GM06990 (cell line): ENCODE measurements at regions not wholly inside any gene's neighbourhood (a gene's known extent, or its start where the extent isn't known, plus 50 kb on each side); places are given as distances from the start of the nearest gene placed in this dataset.
"Not testable (repeated sequence)": the region's sequence is repeated elsewhere in the genome, so short reads cannot be mapped to it uniquely, and the experiment has no call there.

Source experiments
- DNase-seq: peaks from one replicate; pipeline ENCODE4 v3.0.0-alpha.2; 2011; ENCODE audit not compliant: insufficient read length; ENCODE audit errors: extremely low read depth
- H3K27me3 ChIP-seq: replicated peaks from 2 replicates; pipeline ENCODE4 v1.6.0; 2011; ENCODE audit warnings: low read length; ENCODE audit not compliant: control insufficient read depth, insufficient read depth
- H3K36me3 ChIP-seq: 2 replicates; pipeline ENCODE4 v1.5.1; 2011; ENCODE audit warnings: low read length; ENCODE audit not compliant: control insufficient read depth, insufficient read depth
- H3K4me3 ChIP-seq: replicated peaks from 2 replicates; pipeline ENCODE4 v1.5.1; 2011; ENCODE audit warnings: low read depth, mild to moderate bottlenecking, control low read depth, low read length
- TF ChIP-seq, protein P1 (sequence below): IDR thresholded peaks from 2 replicates; pipeline ENCODE4 v1.5.1; 2011; ENCODE audit warnings: low read length, control low read depth, mild to moderate bottlenecking, inconsistent platforms; ENCODE audit not compliant: insufficient read depth, poor library complexity, severe bottlenecking

DNA sequence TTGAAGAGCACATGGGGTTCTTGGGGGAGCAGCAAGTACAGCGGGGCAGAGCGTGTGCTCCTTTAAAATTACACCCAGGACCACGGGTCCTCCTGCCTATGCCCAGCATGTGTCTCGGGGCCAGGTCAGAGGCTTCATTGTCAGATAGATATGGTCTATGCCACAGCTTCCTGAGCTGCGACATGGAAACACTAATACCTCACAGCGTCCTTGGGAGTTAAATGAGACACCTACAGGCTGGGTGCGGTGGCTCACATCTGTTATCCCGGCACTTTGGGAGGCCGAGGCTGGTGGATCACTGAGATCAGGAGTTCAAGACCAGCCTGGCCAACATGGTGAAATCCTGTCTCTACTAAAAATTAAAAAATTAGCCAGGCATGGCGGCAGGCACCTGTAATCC, 110.8 kb upstream of the ATL2 start:
- TF ChIP-seq, protein P1, sequence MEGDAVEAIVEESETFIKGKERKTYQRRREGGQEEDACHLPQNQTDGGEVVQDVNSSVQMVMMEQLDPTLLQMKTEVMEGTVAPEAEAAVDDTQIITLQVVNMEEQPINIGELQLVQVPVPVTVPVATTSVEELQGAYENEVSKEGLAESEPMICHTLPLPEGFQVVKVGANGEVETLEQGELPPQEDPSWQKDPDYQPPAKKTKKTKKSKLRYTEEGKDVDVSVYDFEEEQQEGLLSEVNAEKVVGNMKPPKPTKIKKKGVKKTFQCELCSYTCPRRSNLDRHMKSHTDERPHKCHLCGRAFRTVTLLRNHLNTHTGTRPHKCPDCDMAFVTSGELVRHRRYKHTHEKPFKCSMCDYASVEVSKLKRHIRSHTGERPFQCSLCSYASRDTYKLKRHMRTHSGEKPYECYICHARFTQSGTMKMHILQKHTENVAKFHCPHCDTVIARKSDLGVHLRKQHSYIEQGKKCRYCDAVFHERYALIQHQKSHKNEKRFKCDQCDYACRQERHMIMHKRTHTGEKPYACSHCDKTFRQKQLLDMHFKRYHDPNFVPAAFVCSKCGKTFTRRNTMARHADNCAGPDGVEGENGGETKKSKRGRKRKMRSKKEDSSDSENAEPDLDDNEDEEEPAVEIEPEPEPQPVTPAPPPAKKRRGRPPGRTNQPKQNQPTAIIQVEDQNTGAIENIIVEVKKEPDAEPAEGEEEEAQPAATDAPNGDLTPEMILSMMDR = no peak
- DNase-seq = no peak
- H3K36me3 ChIP-seq = no peaks in the 10 kb centered on the region
- no peak overlapping the region for H3K4me3 ChIP-seq
- H3K27me3 ChIP-seq = no peaks in the 10 kb centered on the region; the same call in 1 of the 2 replicates

- no peaks in the 10 kb centered on the region; the same call in 1 of the 2 replicates for H3K27me3 ChIP-seq
- TF ChIP-seq, protein P1 = no peak
- no peaks in the 10 kb centered on the region for H3K36me3 ChIP-seq
- H3K4me3 ChIP-seq = no peak overlapping the region
- DNase-seq = no peak
These were observed 109.3 kb upstream of the ATL2 start for GRCh38 chr2:38486213-38487026.

DNA sequence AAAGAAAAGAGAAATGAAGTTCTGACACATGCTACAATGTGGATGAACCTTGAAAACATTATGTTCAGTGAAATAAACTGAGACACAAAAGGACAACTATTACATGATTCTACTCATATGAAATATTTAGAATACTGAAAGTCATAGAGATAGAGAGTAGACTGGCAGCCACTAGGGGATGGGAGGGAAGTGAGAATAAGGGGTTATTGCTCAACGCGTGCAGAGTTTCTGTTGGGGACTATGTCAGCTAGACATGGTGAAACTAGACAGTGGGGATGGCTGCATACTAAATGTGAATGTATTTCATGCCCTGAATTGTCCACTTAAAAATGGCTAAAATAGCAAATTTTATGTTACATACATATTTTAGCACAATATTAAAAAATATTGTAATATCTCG, 108.7 kb upstream of the ATL2 start:
- H3K27me3 ChIP-seq = no peaks in the 10 kb centered on the region; the same call in 1 of the 2 replicates
- no peaks in the 10 kb centered on the region for H3K36me3 ChIP-seq
- no peak overlapping the region for H3K4me3 ChIP-seq
- TF ChIP-seq, protein P1 = peak; percentile 40
- DNase-seq = no peak

- Histone ChIP-seq H3K36me3 (no peaks in the 10 kb centered on the region), H3K27me3 (no peaks in the 10 kb centered on the region; the same call in 1 of the 2 replicates), H3K4me3 (no peak overlapping the region)
- TF ChIP-seq, protein P1 = no peak
- no peak for DNase-seq
These were observed 107.9 kb upstream of the ATL2 start for GRCh38 chr2:38484957-38485356.

- no peak overlapping the region for H3K4me3 ChIP-seq
- TF ChIP-seq, protein P1 = no peak
- no peak for DNase-seq
- no peaks in the 10 kb centered on the region for H3K36me3 ChIP-seq
- H3K27me3 ChIP-seq = no peaks in the 10 kb centered on the region
These were observed 106.9 kb upstream of the ATL2 start for GRCh38 chr2:38483776-38484501.

DNA sequence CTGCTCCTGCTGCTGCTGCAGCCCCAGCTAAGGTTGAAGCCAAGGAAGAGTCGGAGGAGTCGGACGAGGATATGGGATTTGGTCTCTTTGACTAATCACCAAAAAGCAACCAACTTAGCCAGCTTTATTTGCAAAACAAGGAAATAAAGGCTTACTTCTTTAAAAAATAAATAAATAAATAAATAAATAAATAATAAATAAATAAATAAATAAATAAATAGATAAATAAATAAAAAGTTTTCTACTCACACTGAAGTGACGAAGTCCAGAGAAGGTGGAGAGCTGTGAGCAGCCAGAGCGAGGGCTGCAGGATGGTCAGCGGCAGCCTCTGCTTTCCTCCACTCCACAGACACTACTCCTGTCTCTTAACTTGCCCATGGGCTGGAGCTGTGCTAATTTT, 105.6 kb upstream of the ATL2 start:
- not testable (repeated sequence) for H3K4me3 ChIP-seq, H3K27me3 ChIP-seq, H3K36me3 ChIP-seq, DNase-seq
